Karpas-422 (cell line): ENCODE measurements at regions not wholly inside any gene's neighbourhood (a gene's known extent, or its start where the extent isn't known, plus 50 kb on each side); places are given as distances from the start of the nearest gene placed in this dataset.

Source experiments
- DNase-seq: peaks from one replicate; pipeline ENCODE4 v3.0.0-alpha.2; 2015
- H2AFZ ChIP-seq: fragments of 200-600 bp; sonication (generic); 2 replicates; pipeline ENCODE4 v1.6.1; 2014; ENCODE audit warnings: antibody characterized with exemption, low read length, mixed read lengths
- H3K27ac ChIP-seq: fragments of 200-600 bp; sonication (generic); 2 replicates; pipeline ENCODE4 v1.5.1; 2014; ENCODE audit warnings: mild to moderate bottlenecking, low read length, moderate library complexity
- H3K27me3 ChIP-seq: fragments of 200-600 bp; sonication (generic); 2 replicates; pipeline ENCODE4 v1.6.1; 2014; ENCODE audit warnings: low read length, mixed read lengths
- H3K36me3 ChIP-seq: fragments of 200-600 bp; sonication (generic); 2 replicates; pipeline ENCODE4 v1.6.1; 2014; ENCODE audit warnings: low read length, mixed read lengths; ENCODE audit not compliant: insufficient read depth
- H3K4me1 ChIP-seq: fragments of 200-600 bp; sonication (generic); 2 replicates; pipeline ENCODE4 v1.6.1; 2014; ENCODE audit warnings: mild to moderate bottlenecking, low read length, mixed read lengths
- H3K4me2 ChIP-seq: fragments of 200-600 bp; sonication (generic); 2 replicates; pipeline ENCODE4 v1.6.1; 2014; ENCODE audit warnings: low read length, low read depth, mild to moderate bottlenecking; ENCODE audit not compliant: poor library complexity, severe bottlenecking
- H3K4me3 ChIP-seq: fragments of 200-600 bp; sonication (generic); 2 replicates; pipeline ENCODE4 v1.5.1; 2014; ENCODE audit warnings: mild to moderate bottlenecking, antibody characterized with exemption, low read length, mixed read lengths
- H3K79me2 ChIP-seq: fragments of 200-600 bp; sonication (generic); 2 replicates; pipeline ENCODE4 v1.6.1; 2014; ENCODE audit warnings: mild to moderate bottlenecking, low read length, mixed read lengths
- H3K9ac ChIP-seq: fragments of 200-600 bp; sonication (generic); 2 replicates; pipeline ENCODE4 v1.6.0; 2014; ENCODE audit warnings: low read length
- H3K9me2 ChIP-seq: fragments of 200-600 bp; sonication (generic), shearing (Covaris generic); replicated peaks from 2 replicates; pipeline ENCODE4 v1.6.0; 2014; ENCODE audit warnings: mild to moderate bottlenecking, low read length, moderate library complexity; ENCODE audit not compliant: insufficient read depth
- H3K9me3 ChIP-seq: fragments of 300-700, 200-600 bp; sonication (generic); 2 replicates; pipeline ENCODE4 v1.6.1; 2014; ENCODE audit warnings: low read length, mixed read lengths
- H4K20me1 ChIP-seq: fragments of 200-600 bp; sonication (generic); 2 replicates; pipeline ENCODE4 v1.6.1; 2014; ENCODE audit warnings: mild to moderate bottlenecking, antibody characterized with exemption, low read length, low read depth; ENCODE audit not compliant: insufficient read depth

DNA sequence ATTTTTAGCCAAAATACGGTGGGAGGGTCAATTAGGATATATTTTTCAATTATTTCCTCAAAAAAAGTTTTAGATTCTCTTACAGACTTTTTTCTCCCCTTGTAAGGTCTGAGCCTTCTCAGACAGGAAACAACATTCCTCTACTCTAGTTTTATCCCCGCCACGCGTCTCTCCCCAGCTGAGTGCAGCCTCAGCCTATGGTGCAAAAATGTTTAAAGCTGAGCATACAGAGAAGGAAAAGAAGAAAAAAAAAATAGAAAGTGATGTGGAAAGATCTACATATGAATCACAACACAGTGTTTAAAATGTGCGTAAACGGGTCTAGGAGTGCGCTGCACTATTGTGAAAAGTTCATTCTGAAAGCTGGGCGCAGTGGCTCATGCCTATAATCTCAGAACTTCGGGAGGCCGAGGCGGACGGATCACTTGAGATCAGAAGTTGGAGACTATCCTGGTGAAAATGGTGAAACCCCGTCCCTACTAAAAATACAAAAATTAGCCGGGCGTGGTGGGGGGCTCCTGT is 159.0 kb downstream of the TRIM27 start:
- H3K27ac ChIP-seq = no peak overlapping the region
- no peaks in the 10 kb centered on the region for H3K36me3 ChIP-seq
- H3K9me2 ChIP-seq = no peaks in the 10 kb centered on the region
- H2AFZ ChIP-seq = no peak overlapping the region
- DNase-seq = no peak
- no peaks in the 10 kb centered on the region for H4K20me1 ChIP-seq
- no peak overlapping the region for H3K9ac ChIP-seq
- no peak overlapping the region for H3K4me2 ChIP-seq
- no peak overlapping the region for H3K4me3 ChIP-seq
- no peaks in the 10 kb centered on the region for H3K4me1 ChIP-seq
- H3K79me2 ChIP-seq = no peaks in the 10 kb centered on the region
- H3K27me3 ChIP-seq = no peaks in the 10 kb centered on the region
- H3K9me3 ChIP-seq = no peaks in the 10 kb centered on the region

- Histone ChIP-seq H2AFZ (no peak overlapping the region), H3K4me2 (no peak overlapping the region), H3K36me3 (no peaks in the 10 kb centered on the region)
Observed at GRCh38 chr6:28765978-28766351, 157.8 kb downstream of the TRIM27 start.

GRCh38 chr6:28766426-28766825 is 157.4 kb downstream of the TRIM27 start:
- Histone ChIP-seq H3K27ac (no peak overlapping the region), H3K36me3 (no peaks in the 10 kb centered on the region), H3K79me2 (no peaks in the 10 kb centered on the region), H3K4me3 (no peak overlapping the region), H3K4me2 (no peak overlapping the region), H4K20me1 (no peaks in the 10 kb centered on the region), H3K27me3 (no peaks in the 10 kb centered on the region), H3K4me1 (no peaks in the 10 kb centered on the region), H3K9ac (no peak overlapping the region), H2AFZ (no peak overlapping the region), H3K9me3 (no peaks in the 10 kb centered on the region), H3K9me2 (no peaks in the 10 kb centered on the region)
- no peak for DNase-seq

More at GRCh38 chr6:28765978-28766351, 157.8 kb downstream of the TRIM27 start:
- H3K4me1 ChIP-seq = no peaks in the 10 kb centered on the region
- H3K9me3 ChIP-seq = no peaks in the 10 kb centered on the region
- no peaks in the 10 kb centered on the region for H3K79me2 ChIP-seq
- no peak overlapping the region for H3K4me3 ChIP-seq
- no peak overlapping the region for H3K27ac ChIP-seq
- H3K27me3 ChIP-seq = no peaks in the 10 kb centered on the region
- H4K20me1 ChIP-seq = no peaks in the 10 kb centered on the region
- DNase-seq = no peak
- H3K9ac ChIP-seq = no peak overlapping the region
- H3K9me2 ChIP-seq = no peaks in the 10 kb centered on the region

- H3K9me3 ChIP-seq = no peaks in the 10 kb centered on the region
- no peaks in the 10 kb centered on the region for H3K4me1 ChIP-seq
- H3K27me3 ChIP-seq = no peaks in the 10 kb centered on the region
- no peaks in the 10 kb centered on the region for H3K36me3 ChIP-seq
- no peak for DNase-seq
- no peaks in the 10 kb centered on the region for H4K20me1 ChIP-seq
- no peaks in the 10 kb centered on the region for H3K9me2 ChIP-seq
- no peaks in the 10 kb centered on the region for H3K79me2 ChIP-seq
- no peak overlapping the region for H3K4me3 ChIP-seq
- H3K4me2 ChIP-seq = no peak overlapping the region
- H3K27ac ChIP-seq = no peak overlapping the region
- no peak overlapping the region for H3K9ac ChIP-seq
- H2AFZ ChIP-seq = no peak overlapping the region
Observed at GRCh38 chr6:28767133-28767532, 156.7 kb downstream of the TRIM27 start.

- H3K27me3 ChIP-seq = no peaks in the 10 kb centered on the region
Observed at GRCh38 chr6:28767691-28768090, 156.1 kb downstream of the TRIM27 start.

GRCh38 chr6:28768187-28768913 is 155.4 kb downstream of the TRIM27 start:
- Histone ChIP-seq H3K27me3 (no peaks in the 10 kb centered on the region), H2AFZ (no peak overlapping the region), H3K4me2 (no peak overlapping the region)

More at GRCh38 chr6:28767691-28768090, 156.1 kb downstream of the TRIM27 start:
- Histone ChIP-seq H3K36me3 (no peaks in the 10 kb centered on the region), H3K9ac (no peak overlapping the region), H3K27ac (no peak overlapping the region), H3K79me2 (no peaks in the 10 kb centered on the region), H3K4me3 (no peak overlapping the region), H3K4me2 (no peak overlapping the region), H2AFZ (no peak overlapping the region), H3K9me2 (no peaks in the 10 kb centered on the region), H4K20me1 (no peaks in the 10 kb centered on the region), H3K4me1 (no peaks in the 10 kb centered on the region), H3K9me3 (no peaks in the 10 kb centered on the region)
- DNase-seq = no peak

GRCh38 chr6:28769626-28770402 is 154.0 kb downstream of the TRIM27 start:
- Histone ChIP-seq H4K20me1 (no peaks in the 10 kb centered on the region), H3K4me2 (no peak overlapping the region), H2AFZ (no peak overlapping the region), H3K79me2 (no peaks in the 10 kb centered on the region), H3K9me3 (no peaks in the 10 kb centered on the region), H3K9me2 (no peaks in the 10 kb centered on the region), H3K4me1 (no peaks in the 10 kb centered on the region), H3K27me3 (no peaks in the 10 kb centered on the region), H3K9ac (no peak overlapping the region), H3K27ac (no peak overlapping the region), H3K36me3 (no peaks in the 10 kb centered on the region), H3K4me3 (no peak overlapping the region)
- no peak for DNase-seq

More at GRCh38 chr6:28768187-28768913, 155.4 kb downstream of the TRIM27 start:
- Histone ChIP-seq H3K9me3 (no peaks in the 10 kb centered on the region), H3K79me2 (no peaks in the 10 kb centered on the region), H3K36me3 (no peaks in the 10 kb centered on the region), H3K9me2 (no peaks in the 10 kb centered on the region), H4K20me1 (no peaks in the 10 kb centered on the region), H3K27ac (no peak overlapping the region), H3K9ac (no peak overlapping the region), H3K4me3 (no peak overlapping the region), H3K4me1 (no peaks in the 10 kb centered on the region)
- no peak for DNase-seq

GRCh38 chr6:28770732-28771131 is 153.1 kb downstream of the TRIM27 start:
- Histone ChIP-seq H3K79me2 (no peaks in the 10 kb centered on the region), H3K4me2 (no peak overlapping the region), H4K20me1 (no peaks in the 10 kb centered on the region), H3K9me3 (no peaks in the 10 kb centered on the region), H3K27ac (no peak overlapping the region), H3K4me1 (no peaks in the 10 kb centered on the region), H3K9me2 (no peaks in the 10 kb centered on the region), H3K4me3 (no peak overlapping the region), H3K9ac (no peak overlapping the region), H3K27me3 (no peaks in the 10 kb centered on the region), H2AFZ (no peak overlapping the region), H3K36me3 (no peaks in the 10 kb centered on the region)
- DNase-seq = no peak
